Stimulated activated CD4-positive, alpha-beta T cell treated with anti-CD3 and anti-CD28 coated beads, Interleukin-1b, Interleukin-23, amount 100 ng/mL, for 1 hour (primary cell): ENCODE measurements at regions not wholly inside any gene's neighbourhood (a gene's known extent, or its start where the extent isn't known, plus 50 kb on each side); places are given as distances from the start of the nearest gene placed in this dataset.
A peak's percentile ranks its signal among the peaks of the same experiment; 100 is the strongest.

Experiments
- DNase-seq, 2 donors: peaks; one replicate each; pipeline ENCODE4 v3.0.0-alpha.2; 2020; ENCODE audit warnings: low read depth in 2 of 2

GRCh38 chr1:53378061-53378460, 50.2 kb upstream of the LRP8 start:
- DNase-seq = no peak

- DNase-seq = no peak
These were observed 51.2 kb upstream of the LRP8 start for GRCh38 chr1:53378932-53379661.

DNA sequence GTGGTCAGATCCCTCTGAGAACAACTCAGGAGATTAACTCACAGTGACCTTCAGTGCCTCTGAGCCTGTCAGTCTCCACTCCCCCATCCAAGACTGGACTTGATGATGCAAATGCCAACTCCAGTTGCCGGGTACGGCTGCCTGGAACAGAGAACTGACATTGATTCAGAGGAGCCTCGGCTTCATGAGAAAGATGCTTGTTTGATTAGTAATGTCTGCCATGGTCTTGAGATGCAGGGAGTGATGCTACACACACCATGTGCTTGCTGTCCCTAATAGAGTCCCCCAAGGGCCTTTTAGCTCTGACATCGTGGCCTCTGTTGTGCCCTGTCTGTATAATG, 51.8 kb upstream of the LRP8 start:
- no peak for DNase-seq

GRCh38 chr1:53380296-53380695, 52.4 kb upstream of the LRP8 start:
- DNase-seq = no peak

GRCh38 chr1:53381790-53382401, 54.0 kb upstream of the LRP8 start:
- no peak for DNase-seq

- DNase-seq = no peak
These were observed 55.4 kb upstream of the LRP8 start for GRCh38 chr1:53383136-53383870.

DNA sequence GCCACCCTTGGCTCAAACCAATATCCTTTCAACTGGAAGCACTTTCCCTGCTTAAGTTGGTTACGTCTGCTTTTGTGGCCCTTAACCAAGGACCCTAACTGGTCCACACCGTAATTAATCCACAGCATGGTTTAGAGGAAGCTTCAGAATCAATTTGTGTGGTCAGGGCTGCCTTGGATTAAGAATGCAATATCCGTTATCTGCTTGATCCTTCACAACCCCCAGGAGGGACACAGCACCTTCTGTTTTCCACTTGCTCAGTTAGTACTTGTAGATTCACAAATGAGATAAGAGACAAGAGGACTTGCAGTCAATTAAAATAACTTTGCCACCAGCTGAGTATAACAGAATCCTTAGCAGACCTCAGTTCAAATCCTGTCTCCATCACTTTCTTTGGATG, 56.9 kb upstream of the LRP8 start:
- no peak for DNase-seq

DNA sequence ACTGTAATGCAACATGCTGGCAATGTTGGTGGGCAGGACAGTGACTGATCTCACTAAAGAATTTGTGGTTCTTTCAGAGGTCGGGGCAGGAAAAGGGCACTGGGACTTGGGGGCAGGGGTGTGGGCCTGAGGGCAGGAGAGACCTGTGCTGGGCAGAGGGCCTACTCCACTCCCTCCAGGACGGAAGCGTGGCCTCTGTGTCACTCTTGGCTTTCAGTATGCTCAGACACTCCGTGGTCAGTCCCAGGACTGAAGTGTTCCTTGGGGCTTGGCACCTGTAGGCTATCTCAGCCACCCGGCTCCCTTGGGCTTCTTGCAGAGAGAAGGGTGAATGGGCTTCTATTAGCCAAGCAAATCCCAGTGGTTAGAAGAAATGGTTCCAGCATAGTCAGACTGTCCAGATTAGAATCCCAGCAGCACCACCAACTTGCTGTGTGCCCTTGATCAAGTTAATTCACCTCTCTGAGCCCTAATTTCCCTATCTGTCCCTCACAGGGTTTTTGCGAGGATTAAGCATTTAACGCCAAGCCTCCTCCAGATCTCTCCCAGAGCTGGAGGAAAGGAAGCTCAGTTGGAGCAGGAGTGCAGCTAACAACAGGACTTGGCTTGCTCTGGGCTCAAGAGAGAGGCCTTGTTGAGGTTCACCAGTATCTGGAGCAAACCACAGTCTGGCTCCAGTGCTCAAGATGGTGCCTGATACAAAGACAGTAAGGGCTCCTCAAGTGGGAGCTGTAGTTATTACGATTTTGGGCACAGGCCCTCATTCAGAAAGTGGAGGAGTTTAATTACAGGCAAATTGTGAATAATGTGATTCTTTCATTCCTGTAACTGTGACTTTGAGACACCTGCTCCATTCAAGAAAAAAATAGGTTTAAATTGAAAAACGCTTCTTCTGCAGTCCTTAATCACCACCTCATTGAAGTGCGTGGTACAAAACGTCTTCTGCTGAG, 57.7 kb upstream of the LRP8 start:
- DNase-seq = no peak

- no peak for DNase-seq
These were observed 61.1 kb upstream of the LRP8 start for GRCh38 chr1:53388963-53389362.

DNA sequence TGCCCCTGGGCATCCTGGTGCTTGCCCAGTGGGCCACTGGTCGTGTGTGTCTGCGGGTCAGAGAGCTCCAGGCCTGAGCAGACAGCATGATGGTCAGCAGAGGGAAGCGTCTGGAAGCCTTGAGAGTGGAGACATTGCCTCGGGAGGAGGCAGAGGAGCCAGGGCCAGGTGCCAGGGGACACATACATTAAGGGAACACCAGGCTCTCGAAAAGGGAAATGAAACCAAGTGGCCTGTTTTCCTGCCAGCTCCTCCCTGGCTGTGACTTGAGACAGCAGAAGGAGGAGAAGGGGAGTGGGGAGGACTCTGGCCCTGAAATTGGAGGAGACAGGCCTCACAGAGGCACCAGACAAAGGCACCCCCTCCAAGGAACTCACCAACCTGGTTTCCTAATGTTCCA, 62.4 kb upstream of the LRP8 start:
- DNase-seq = no peak

DNA sequence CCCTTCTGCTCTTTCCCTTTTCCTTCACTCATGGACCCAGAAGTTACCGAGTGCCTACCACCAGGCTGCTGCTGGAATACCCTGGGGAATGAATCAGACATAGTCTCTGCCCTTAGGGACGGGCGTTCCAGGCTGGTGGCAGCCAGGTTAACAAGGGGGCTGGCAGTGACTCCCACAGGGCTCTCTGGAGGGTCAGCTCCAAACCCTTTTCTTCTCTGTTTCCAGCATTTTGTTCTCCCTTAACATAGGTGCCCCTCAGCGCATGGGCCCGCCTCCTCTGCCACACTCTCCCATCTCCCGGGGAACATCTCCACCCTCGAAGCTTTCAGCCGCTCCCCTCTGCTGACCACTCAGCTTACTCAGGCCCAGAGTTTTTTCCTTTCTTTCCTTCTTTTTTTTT, 62.9 kb upstream of the LRP8 start:
- no peak for DNase-seq

DNA sequence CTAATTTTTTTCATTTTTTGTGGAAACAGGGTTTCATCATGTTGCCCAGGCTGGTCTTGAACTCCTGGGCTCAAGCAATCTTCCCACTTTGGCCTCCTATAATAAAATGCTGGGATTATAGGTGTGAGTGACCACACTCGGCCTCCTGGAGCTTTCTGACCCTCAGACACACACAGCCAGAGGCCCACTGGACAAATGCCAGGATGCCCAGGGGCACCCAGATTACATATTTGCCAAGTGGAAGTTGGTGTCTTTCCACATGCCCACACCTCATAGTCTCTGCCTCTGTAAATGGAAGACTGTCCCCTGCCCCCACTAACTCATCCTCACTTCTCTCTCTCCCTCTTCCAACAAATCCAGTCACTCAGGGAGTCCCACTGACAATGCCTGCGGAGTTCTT, 63.4 kb upstream of the LRP8 start:
- no peak for DNase-seq

GRCh38 chr1:53391982-53392381, 64.1 kb upstream of the LRP8 start:
- no peak for DNase-seq

DNA sequence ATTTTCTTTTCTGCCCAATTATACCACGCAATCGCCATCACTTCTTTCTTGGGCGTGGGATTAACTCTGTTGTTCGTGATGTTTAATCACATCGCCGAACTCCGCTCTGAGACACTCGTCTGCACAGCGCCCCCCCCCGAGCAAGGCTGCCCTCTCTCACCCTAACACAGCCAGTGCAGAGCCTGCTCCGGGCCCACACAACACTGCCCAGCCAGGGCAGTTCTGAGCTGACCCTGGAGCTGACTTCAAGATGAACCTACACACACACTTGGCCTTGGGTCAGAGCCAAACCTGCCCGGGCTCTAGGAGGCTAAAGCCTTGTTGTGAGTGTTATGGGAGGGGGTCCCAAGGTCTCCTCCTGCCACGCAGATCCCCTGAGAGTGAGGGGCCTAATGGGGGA, 64.6 kb upstream of the LRP8 start:
- DNase-seq = no peak

DNA sequence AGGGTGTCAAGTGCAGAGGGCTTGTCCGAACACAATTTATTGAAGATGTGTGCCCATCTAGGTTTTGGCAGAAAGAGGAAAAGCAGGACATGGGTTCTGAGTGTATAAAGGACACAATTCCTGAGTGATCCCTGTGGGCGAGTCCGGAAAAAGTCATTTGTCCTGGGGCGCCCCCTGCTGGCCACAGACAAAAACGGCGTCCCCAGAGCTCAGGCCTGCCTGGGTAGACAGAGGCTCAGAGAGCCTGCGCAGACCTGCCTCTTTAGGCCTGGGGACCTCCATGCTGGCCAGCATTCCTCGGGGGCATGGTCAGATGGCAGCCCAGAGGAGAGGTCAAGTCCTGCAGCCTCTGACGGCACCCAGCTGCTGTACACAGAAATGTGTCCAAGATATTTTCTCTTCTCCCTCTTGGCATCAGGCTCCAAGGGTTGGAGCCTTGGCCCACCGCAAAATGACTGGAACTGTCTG, 65.5 kb upstream of the LRP8 start:
- DNase-seq = peak; percentile 32 to 64

GRCh38 chr1:53394306-53394705, 64.9 kb upstream of the DMRTB1 start:
- DNase-seq = no peak

- no peak for DNase-seq
These were observed 63.5 kb upstream of the DMRTB1 start for GRCh38 chr1:53395671-53396215.

DNA sequence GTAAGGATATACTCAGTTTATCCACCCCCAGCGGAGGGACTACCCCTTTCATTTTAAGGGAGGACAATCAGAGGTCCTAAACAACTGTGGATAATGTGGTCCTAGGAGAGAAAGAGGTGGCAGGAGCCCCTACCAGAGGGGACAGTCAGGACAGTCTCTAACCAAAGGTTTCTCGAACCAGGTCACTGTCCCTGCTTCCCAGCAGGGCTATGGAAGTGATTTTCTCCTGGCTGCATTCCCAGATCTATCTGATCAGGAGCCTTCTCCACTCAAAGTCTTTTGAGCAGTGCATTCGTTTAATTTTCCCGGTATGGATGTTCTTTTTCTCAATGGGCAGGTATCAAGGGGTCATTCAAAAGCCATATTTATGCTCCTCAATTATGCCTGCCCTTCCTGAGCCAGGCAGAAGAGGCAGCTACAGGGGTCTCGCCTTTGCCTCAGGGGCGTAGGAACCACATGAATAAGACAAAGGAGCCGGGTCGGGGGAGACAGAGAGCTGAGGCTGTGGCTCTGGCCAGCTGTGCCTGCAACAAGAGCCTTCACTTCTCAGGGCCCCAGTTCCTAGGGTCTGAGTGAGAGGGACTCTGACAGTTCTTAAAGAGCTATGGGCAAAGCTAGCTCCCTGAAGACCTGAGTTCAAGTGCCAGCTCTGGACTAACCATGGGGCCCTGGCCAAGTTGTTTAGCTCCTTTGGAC, 62.5 kb upstream of the DMRTB1 start:
- DNase-seq = no peak

DNA sequence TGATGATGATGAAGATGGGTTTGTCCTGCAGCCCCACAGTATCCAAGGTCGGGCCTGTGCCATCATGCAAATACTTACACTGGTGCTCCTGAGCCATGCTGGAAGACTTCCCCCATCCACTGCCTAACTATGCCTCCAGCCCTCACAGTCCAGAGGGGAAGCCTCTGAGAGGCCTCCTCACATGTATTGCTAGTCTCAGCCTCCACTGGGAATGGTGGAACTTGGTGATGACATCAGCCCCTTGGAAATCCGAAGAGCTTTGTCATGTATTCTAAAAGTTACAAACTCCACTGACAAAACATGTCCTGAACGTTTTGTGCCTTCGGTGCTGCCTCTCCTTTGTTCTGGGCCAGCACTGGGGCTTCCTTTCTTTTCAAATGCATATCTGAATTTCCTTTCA, 61.1 kb upstream of the DMRTB1 start:
- no peak for DNase-seq

DNA sequence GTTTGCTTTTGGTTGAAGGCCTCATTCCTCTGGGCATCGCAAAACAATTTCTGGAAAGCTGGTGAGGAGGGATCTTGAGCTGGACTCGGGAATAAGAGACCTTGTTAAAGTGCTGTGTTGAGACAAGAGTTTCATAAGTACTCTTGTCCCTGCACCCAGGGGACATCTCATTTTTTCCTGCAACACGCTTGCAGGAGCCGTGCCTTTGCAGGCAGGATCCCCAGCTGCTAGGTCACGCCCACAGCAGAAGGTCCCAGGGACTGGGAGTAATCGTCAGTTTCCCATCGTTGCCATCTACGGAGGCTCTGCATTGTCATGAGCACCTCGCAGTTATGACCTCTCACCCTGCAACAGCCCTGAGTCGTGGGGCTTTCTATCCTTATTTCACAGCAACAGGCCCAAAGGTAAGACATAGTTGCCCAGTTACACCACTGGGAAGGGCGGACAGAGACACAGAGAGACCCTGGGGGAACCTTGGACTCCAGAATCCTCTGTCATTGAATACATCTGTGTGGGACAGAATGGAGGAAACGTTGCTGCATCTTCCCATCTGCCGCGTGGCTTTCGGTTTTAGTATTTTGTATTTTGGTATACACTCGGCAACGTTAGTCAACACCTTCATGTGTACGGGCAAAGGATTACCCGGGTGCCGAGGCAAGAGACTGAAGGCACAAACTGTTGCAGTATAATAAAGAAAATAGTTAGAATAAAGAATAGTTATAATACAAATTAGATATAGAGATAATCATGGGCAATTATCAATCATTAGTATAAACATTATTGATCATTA, 60.4 kb upstream of the DMRTB1 start:
- no peak for DNase-seq
